ENCODE measurements at regions not wholly inside any gene's neighbourhood (a gene's known extent, or its start where the extent isn't known, plus 50 kb on each side); places are given as distances from the start of the nearest gene placed in this dataset.

GRCh38 chr2:57828221-57828620 lies 218.4 kb upstream of the VRK2 start:
- no peak for TF ChIP-seq CTCF (IDR thresholded peaks at IDR 0.05; ENCODE audit: low read depth, low read length)

GRCh38 chr2:57834666-57835065 lies 211.9 kb upstream of the VRK2 start:
- no peak for TF ChIP-seq CTCF (IDR thresholded peaks at IDR 0.05; ENCODE audit: low read depth, low read length)

More at GRCh38 chr2:57828221-57828620, 218.4 kb upstream of the VRK2 start:
- no peak overlapping the region for H3K4me3 ChIP-seq (ENCODE audit: low read depth, low read length)

GRCh38 chr2:57842531-57842930 lies 204.1 kb upstream of the VRK2 start:
- no peak for TF ChIP-seq CTCF (IDR thresholded peaks at IDR 0.05; ENCODE audit: low read depth, low read length)
- H3K4me3 ChIP-seq (ENCODE audit: low read depth, low read length), result no peak overlapping the region

More at GRCh38 chr2:57834666-57835065, 211.9 kb upstream of the VRK2 start:
- no peak overlapping the region for H3K4me3 ChIP-seq (ENCODE audit: low read depth, low read length)

GRCh38 chr2:57843158-57843557 lies 203.4 kb upstream of the VRK2 start:
- no peak for TF ChIP-seq CTCF (IDR thresholded peaks at IDR 0.05; ENCODE audit: low read depth, low read length)
- no peak overlapping the region for H3K4me3 ChIP-seq (ENCODE audit: low read depth, low read length)

GRCh38 chr2:57848723-57849122 lies 197.9 kb upstream of the VRK2 start:
- TF ChIP-seq CTCF (IDR thresholded peaks at IDR 0.05; ENCODE audit: low read depth, low read length), result no peak
- H3K4me3 ChIP-seq (ENCODE audit: low read depth, low read length), result no peak overlapping the region

GRCh38 chr2:57849843-57850242 lies 196.8 kb upstream of the VRK2 start:
- TF ChIP-seq CTCF (IDR thresholded peaks at IDR 0.05; ENCODE audit: low read depth, low read length), result no peak
- no peak overlapping the region for H3K4me3 ChIP-seq (ENCODE audit: low read depth, low read length)

GRCh38 chr2:57850415-57851130 lies 196.0 kb upstream of the VRK2 start:
- no peak for TF ChIP-seq CTCF (IDR thresholded peaks at IDR 0.05; ENCODE audit: low read depth, low read length)
- no peak overlapping the region for H3K4me3 ChIP-seq (ENCODE audit: low read depth, low read length)
